A549 (cell line): ENCODE measurements at regions not wholly inside any gene's neighbourhood (a gene's known extent, or its start where the extent isn't known, plus 50 kb on each side); places are given as distances from the start of the nearest gene placed in this dataset.

ENCODE experiments used
- ATAC-seq, 2 experiments: fragments of 200-7000 bp in 1 of 2; fragments of >200 bp in 1 of 2; cut with Nextera tagmentation in 1 of 2; cut with Tn5 transposase in 1 of 2; 3 replicates each; pipeline versions ENCODE4 v1.8.0 to v1.9.1; 2018 to 2020; ENCODE audit warnings: mild to moderate bottlenecking in 1 of 2, moderate library complexity in 1 of 2
- CTCF ChIA-PET: fragments of 300-600 bp; sonication (Branson Sonifier 250); formaldehyde crosslinking; extraction: SDS; loops from one replicate; lab custom pipeline; 2021; ENCODE audit warnings: antibody characterized with exemption, inconsistent platforms; lab: Yijun Ruan, JAX
- POLR2A ChIA-PET: fragments of 350-600 bp; formaldehyde crosslinking; extraction: SDS; loops from one replicate; lab custom pipeline; 2021; ENCODE audit warnings: antibody characterized with exemption, inconsistent platforms; lab: Yijun Ruan, JAX
- DNase-seq, 2 experiments: peaks; one replicate each; pipeline versions ENCODE4 v3.0.0 to v3.0.0-alpha.2; 2011 to 2016; ENCODE audit warnings: low read depth in 1 of 2, low spot score in 1 of 2
- FAIRE-seq: peaks from 2 replicates; lab custom pipeline; 2011; peaks lifted over from hg19 to GRCh38; lab: Jason Lieb, UNC
- H3K27ac ChIP-seq, 2 experiments: fragments of >200 bp; sonication (Bioruptor Twin); formaldehyde crosslinking; 3 replicates each; pipeline ENCODE4 v1.5.1; 2016 to 2017
- H3K4me1 ChIP-seq: fragments of >200 bp; sonication (Bioruptor Twin); formaldehyde crosslinking; 3 replicates; pipeline ENCODE4 v1.6.1; 2016
- H3K4me2 ChIP-seq: fragments of >200 bp; sonication (Bioruptor Twin); formaldehyde crosslinking; 3 replicates; pipeline ENCODE4 v1.6.1; 2016
- H3K4me3 ChIP-seq: fragments of >200 bp; sonication (Bioruptor Twin); formaldehyde crosslinking; 3 replicates; pipeline ENCODE4 v1.5.1; 2016
- H3K9me3 ChIP-seq: fragments of >200 bp; sonication (Bioruptor Twin); formaldehyde crosslinking; 3 replicates; pipeline ENCODE4 v1.6.1; 2016
- BCL3 ChIP-seq: fragments of >200 bp; sonication (Bioruptor Twin); formaldehyde crosslinking; IDR thresholded peaks from 3 replicates; pipeline ENCODE4 v1.6.1; 2016
- BHLHE40 ChIP-seq: IDR thresholded peaks from 2 replicates; pipeline ENCODE4 v1.6.1; 2012; ENCODE audit warnings: low read depth, low read length, inconsistent platforms
- CBX8 ChIP-seq: fragments of 200-600 bp; sonication (generic); IDR thresholded peaks from 2 replicates; pipeline ENCODE4 v1.6.1; 2016
- EP300 ChIP-seq, 2 experiments: fragments of >200 bp; sonication (Bioruptor Twin); formaldehyde crosslinking; IDR thresholded peaks; 2 replicates in 1 of 2; 3 replicates in 1 of 2; pipeline ENCODE4 v1.6.1; 2016 to 2017
- GATA3 ChIP-seq: IDR thresholded peaks from 2 replicates; pipeline ENCODE4 v1.6.1; 2012; ENCODE audit warnings: borderline replicate concordance
- HDAC2 ChIP-seq: fragments of 200-600 bp; sonication (generic); IDR thresholded peaks from 2 replicates; pipeline ENCODE4 v1.6.1; 2016
- HEYL ChIP-seq: fragments of 250-450 bp; sonication (Bioruptor Pico); IDR thresholded peaks from 2 replicates; pipeline ENCODE4 v1.8.0; 2021; ENCODE audit warnings: mild to moderate bottlenecking, moderate library complexity
- HOXB13 ChIP-seq: fragments of 250-450 bp; sonication (Bioruptor Pico); IDR thresholded peaks from 2 replicates; pipeline ENCODE4 v1.5.0; 2020; ENCODE audit warnings: low read depth, mild to moderate bottlenecking, moderate library complexity
- KDM1A ChIP-seq: fragments of 200-600 bp; sonication (generic); IDR thresholded peaks from 2 replicates; pipeline ENCODE4 v1.6.1; 2016; ENCODE audit warnings: low read depth, mild to moderate bottlenecking
- MYC ChIP-seq: IDR thresholded peaks from 2 replicates; pipeline ENCODE4 v1.6.1; 2012; ENCODE audit warnings: mild to moderate bottlenecking, inconsistent platforms, low read length, improper control_type of control experiment, borderline replicate concordance
- PHF8 ChIP-seq: fragments of 200-600 bp; sonication (generic); IDR thresholded peaks from 2 replicates; pipeline ENCODE4 v1.6.1; 2016; ENCODE audit warnings: low read depth, mild to moderate bottlenecking, antibody characterized with exemption, moderate library complexity, borderline replicate concordance
- RARB ChIP-seq: fragments of 250-450 bp; sonication (Bioruptor Pico); IDR thresholded peaks from 2 replicates; pipeline ENCODE4 v1.8.0; 2021; ENCODE audit warnings: mild to moderate bottlenecking, moderate library complexity
- RFX5 ChIP-seq: fragments of 450-650 bp; IDR thresholded peaks from 2 replicates; pipeline ENCODE4 v1.7.1; 2014; ENCODE audit warnings: antibody characterized with exemption, mild to moderate bottlenecking, moderate library complexity
- RNF2 ChIP-seq: fragments of 200-600 bp; sonication (generic); IDR thresholded peaks from 2 replicates; pipeline ENCODE4 v1.6.1; 2016; ENCODE audit warnings: low read depth, mild to moderate bottlenecking, antibody characterized with exemption, moderate library complexity, borderline replicate concordance
- SMC3 ChIP-seq: fragments of >200 bp; sonication (Bioruptor Twin); formaldehyde crosslinking; IDR thresholded peaks from 3 replicates; pipeline ENCODE4 v1.6.1; 2018; ENCODE audit warnings: inconsistent platforms
- TP53 ChIP-seq: fragments of 250-450 bp; sonication (Bioruptor Pico); IDR thresholded peaks from 2 replicates; pipeline ENCODE4 v1.5.0; 2021; ENCODE audit warnings: mild to moderate bottlenecking, moderate library complexity
- USF2 ChIP-seq: fragments of 450-650 bp; IDR thresholded peaks from 2 replicates; pipeline ENCODE4 v1.6.1; 2014; ENCODE audit warnings: antibody characterized with exemption
- ZC3H11A ChIP-seq: fragments of 450-650 bp; IDR thresholded peaks from 2 replicates; pipeline ENCODE4 v1.6.1; 2014; ENCODE audit warnings: antibody characterized with exemption, mild to moderate bottlenecking
- ZFP36 ChIP-seq: fragments of 450-650 bp; IDR thresholded peaks from 2 replicates; pipeline ENCODE4 v1.6.1; 2014; ENCODE audit warnings: borderline replicate concordance; ENCODE audit not compliant: partially characterized antibody
- ZSCAN20 ChIP-seq: fragments of 250-450 bp; sonication (Bioruptor Pico); IDR thresholded peaks from 2 replicates; pipeline ENCODE4 v1.8.0; 2022; ENCODE audit warnings: mild to moderate bottlenecking, moderate library complexity
- WGBS: methylation state at CpG from one replicate; pipeline ENCODE4 v1.1.6; 2017; ENCODE audit errors: missing lambda C conversion rate; 5-methylcytosine and 5-hydroxymethylcytosine counted together
- TF ChIP-seq, protein P1 (sequence below): IDR thresholded peaks from 2 replicates; pipeline ENCODE4 v1.6.1; 2012
- TF ChIP-seq, protein P2 (sequence below): IDR thresholded peaks from 2 replicates; pipeline ENCODE4 v1.6.1; 2012; ENCODE audit warnings: low read depth, borderline replicate concordance
- TF ChIP-seq, protein P3 (sequence below): IDR thresholded peaks from 2 replicates; pipeline ENCODE4 v1.6.1; 2012

DNA sequence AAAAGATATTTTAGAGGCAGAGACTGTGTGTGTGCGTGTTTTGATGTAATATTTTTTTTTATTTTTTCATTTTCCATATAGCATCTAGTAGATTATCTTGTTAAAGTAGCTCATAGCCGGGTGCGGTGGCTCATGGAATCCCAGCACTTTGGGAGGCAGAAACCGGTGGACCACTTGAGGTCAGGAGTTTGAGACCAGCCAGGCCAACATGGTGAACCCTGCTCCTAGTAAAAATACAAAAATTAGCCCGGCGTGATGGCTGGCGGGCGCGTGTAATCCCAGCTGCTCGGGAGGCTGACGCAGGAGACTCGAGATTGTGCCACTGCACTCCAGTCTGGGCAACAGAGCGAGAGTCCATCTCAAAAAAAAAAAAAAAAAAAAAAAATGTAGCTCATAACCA, 1481.2 kb upstream of the CADM2 start:
- H3K9me3 ChIP-seq: no peaks in the 10 kb centered on the region
- FAIRE-seq (no peak), DNase-seq (no peak), ATAC-seq (no peak)
- ChIA-PET CTCF (no interaction called here), POLR2A (no interaction called here)
- TF ChIP-seq CBX8: no peak
- TF ChIP-seq BHLHE40: no peak
- TF ChIP-seq RARB (CRISPR knock-in tag): no peak
- TF ChIP-seq SMC3: no peak
- TF ChIP-seq ZFP36: no peak
- TF ChIP-seq MYC: no peak
- TF ChIP-seq, protein P1, sequence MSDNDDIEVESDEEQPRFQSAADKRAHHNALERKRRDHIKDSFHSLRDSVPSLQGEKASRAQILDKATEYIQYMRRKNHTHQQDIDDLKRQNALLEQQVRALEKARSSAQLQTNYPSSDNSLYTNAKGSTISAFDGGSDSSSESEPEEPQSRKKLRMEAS: no peak
- TF ChIP-seq USF2: no peak
- TF ChIP-seq RFX5: no peak
- no peak for TF ChIP-seq KDM1A
- TF ChIP-seq BCL3: no peak
- no peak for TF ChIP-seq ZSCAN20 (CRISPR knock-in tag)
- TF ChIP-seq HOXB13 (CRISPR knock-in tag): no peak
- no peak for TF ChIP-seq ZC3H11A
- H3K4me3 ChIP-seq: no peak overlapping the region
- no peak overlapping the region for H3K4me2 ChIP-seq
- 37% methylated on average over 13 of the region's 13 CpGs for WGBS
- H3K4me1 ChIP-seq: no peaks in the 10 kb centered on the region
- H3K27ac ChIP-seq: no peak overlapping the region

DNA sequence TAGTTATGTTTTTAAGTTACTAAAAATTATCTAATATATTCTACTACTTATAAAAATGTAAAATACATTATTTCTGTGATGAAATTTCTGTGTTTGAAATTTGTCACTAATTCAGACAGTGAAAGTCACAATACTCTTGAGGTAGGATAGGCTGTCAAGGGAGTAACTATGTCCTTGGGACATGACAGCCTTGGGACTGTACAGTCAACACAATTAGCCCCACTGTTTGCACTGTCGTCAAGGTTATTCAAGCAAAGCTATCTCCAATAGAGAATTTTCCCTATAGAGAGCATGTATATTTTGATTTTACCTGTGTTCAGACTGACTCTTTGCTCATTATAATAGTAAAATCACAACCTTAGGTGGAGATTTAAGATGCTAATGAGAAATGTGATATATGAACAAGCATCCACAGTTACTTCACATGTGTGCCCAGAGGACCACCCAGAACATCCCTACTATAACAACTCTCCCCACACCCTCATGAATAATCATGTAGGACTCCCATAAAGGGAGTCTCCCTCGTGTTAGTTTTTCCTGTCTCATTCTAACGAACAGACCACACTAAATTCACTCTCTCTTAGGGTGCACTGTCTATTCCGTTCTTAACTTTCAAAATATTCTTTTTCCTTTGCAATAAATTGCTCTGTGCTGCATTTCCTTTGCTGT, 1476.3 kb upstream of the CADM2 start:
- H3K4me1 ChIP-seq: no peaks in the 10 kb centered on the region
- CTCF ChIA-PET: interaction anchor here (0.6 kb wide), 1 partner anchor 760 kb away, joined by 3 read pairs; no protein-coding TSS in a partner anchor
- FAIRE-seq: no peak
- POLR2A ChIA-PET: no interaction called here
- DNase-seq: no peak
- H3K4me2 ChIP-seq: no peak overlapping the region
- 9% methylated on average over 4 of the region's 4 CpGs for WGBS
- H3K4me3 ChIP-seq: no peak overlapping the region
- H3K27ac ChIP-seq: no peak overlapping the region
- ATAC-seq: no peak
- no peaks in the 10 kb centered on the region for H3K9me3 ChIP-seq
- TF ChIP-seq, protein P2, sequence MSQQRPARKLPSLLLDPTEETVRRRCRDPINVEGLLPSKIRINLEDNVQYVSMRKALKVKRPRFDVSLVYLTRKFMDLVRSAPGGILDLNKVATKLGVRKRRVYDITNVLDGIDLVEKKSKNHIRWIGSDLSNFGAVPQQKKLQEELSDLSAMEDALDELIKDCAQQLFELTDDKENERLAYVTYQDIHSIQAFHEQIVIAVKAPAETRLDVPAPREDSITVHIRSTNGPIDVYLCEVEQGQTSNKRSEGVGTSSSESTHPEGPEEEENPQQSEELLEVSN: no peak
- TF ChIP-seq HDAC2: no peak
- no peak for TF ChIP-seq HEYL (CRISPR knock-in tag)
- TF ChIP-seq, protein P1: no peak
- TF ChIP-seq ZSCAN20 (CRISPR knock-in tag): no peak
- TF ChIP-seq PHF8: no peak
- no peak for TF ChIP-seq CBX8
- no peak for TF ChIP-seq EP300 (IDR thresholded peaks at IDR 0.05)
- TF ChIP-seq GATA3: no peak
- TF ChIP-seq, protein P3, sequence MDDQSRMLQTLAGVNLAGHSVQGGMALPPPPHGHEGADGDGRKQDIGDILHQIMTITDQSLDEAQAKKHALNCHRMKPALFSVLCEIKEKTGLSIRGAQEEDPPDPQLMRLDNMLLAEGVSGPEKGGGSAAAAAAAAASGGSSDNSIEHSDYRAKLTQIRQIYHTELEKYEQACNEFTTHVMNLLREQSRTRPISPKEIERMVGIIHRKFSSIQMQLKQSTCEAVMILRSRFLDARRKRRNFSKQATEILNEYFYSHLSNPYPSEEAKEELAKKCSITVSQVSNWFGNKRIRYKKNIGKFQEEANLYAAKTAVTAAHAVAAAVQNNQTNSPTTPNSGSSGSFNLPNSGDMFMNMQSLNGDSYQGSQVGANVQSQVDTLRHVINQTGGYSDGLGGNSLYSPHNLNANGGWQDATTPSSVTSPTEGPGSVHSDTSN: no peak
- no peak for TF ChIP-seq RNF2
- no peak for TF ChIP-seq USF2
- no peak for TF ChIP-seq TP53 (CRISPR knock-in tag)
- TF ChIP-seq, all 56 proteins: peak for 0
